HG02885 (cell line): ENCODE measurements at regions not wholly inside any gene's neighbourhood (a gene's known extent, or its start where the extent isn't known, plus 50 kb on each side); places are given as distances from the start of the nearest gene placed in this dataset.
"Not testable (repeated sequence)": the region's sequence is repeated elsewhere in the genome, so short reads cannot be mapped to it uniquely, and the experiment has no call there.

ENCODE experiments used
- ATAC-seq: cut with Tn5 transposase; IDR thresholded peaks from one replicate; pipeline ENCODE4 v1.9.1; 2021; ENCODE audit warnings: mild to moderate bottlenecking; ENCODE audit not compliant: unreplicated experiment, poor library complexity

DNA sequence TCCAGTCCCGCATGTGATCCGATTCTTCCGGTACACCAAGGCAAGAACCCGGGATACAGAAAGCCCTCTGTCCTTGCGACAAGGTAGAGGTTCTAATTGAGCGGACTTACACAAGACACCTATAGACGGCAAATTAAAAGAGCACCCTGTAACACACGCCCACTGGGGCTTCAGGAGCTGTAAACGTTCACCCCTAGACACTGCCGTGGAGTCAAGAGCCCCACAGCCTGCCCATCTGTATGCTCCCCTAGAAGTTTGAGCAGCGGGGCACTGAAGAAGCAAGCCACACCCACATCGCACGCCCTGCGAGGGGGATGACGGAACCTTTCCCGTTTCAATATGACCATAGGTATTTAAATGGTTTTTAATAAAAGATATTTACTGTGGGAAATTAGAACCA lies 696.3 kb upstream of the MMS22L start:
- not testable (repeated sequence) for ATAC-seq

GRCh38 chr6:97989451-97989850 lies 706.4 kb upstream of the MMS22L start:
- no peak for ATAC-seq

DNA sequence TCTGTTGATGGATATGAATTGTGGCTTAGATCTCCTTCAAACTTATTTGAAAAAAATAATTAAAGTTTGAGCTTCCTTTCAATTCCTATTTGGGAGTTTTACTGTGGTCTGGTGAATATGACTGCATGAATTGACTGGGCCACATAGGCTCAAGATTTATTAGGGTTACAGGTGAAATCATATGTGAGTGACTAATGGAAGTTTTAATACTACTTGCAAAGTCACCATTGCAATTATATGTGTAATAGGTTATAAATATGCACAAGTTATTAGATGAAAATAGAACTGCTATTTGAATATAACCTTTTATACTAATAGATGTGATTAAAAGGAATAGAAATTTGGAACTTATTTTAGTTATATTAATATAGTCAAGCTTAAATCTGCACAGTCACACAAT lies 712.1 kb upstream of the MMS22L start:
- ATAC-seq = no peak

GRCh38 chr6:98002678-98003077 lies 719.7 kb upstream of the MMS22L start:
- peak; percentile 47 for ATAC-seq

GRCh38 chr6:98014442-98015201 lies 731.6 kb upstream of the MMS22L start:
- no peak for ATAC-seq

DNA sequence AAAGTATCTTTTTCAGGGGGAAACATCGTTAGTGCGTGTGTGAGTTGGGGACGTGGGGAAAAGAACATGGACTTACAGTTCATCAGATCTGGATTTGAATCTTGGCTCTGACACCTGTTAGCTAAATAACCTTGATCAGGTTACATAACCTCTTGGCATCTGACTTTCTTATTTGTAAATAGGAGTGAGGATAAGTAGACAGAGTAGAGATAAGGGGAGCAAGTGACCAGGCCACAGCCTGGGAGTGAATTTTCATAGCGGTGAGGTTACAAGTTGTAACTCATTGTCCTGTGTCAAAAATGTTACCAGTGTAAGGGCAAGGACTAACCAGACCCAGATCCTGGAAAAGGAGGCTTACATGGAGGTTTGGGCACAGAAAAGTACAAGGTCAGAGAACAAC lies 733.5 kb upstream of the MMS22L start:
- no peak for ATAC-seq

- no peak for ATAC-seq
These were observed 737.2 kb upstream of the MMS22L start for GRCh38 chr6:98020222-98020621.

GRCh38 chr6:98024359-98024758 lies 741.3 kb upstream of the MMS22L start:
- no peak for ATAC-seq

DNA sequence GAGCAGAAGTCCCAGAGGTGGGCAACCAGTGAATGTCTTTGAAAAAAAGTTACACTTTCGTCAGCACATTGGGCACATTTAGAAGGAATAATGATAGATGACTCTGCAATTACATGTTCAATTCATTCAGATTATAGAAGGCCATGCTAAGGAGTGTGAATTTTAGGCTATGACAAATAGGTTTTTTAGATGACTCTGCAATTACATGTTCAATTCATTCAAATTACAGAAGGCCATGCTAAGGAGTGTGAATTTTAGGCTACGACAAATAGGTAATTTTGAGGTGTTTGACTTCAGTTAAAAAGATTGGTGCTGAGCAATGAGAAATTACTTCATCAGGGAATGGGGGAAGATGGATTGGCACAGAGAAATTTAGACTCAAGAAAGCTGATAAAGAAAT lies 744.9 kb upstream of the MMS22L start:
- no peak for ATAC-seq

DNA sequence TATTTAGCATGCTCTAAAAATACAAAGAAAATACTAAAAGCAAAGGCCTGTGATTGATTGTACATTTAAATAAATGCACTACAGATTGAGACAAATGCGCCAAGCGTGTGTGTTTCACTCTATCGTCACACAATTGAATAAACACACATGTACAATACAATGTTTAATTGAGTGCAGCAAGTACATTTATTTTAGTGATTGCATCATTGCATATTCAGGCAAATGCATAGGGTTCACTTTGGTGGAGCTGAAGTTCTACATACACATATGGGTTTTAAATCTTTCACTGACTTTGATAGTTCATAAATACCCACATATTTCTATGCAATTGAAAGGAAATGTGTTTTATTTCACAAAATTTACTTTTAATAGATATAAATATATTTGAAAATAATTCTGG lies 750.6 kb upstream of the MMS22L start:
- no peak for ATAC-seq

- ATAC-seq = no peak
These were observed 753.4 kb upstream of the MMS22L start for GRCh38 chr6:98036344-98036923.

GRCh38 chr6:98037571-98037970 lies 754.6 kb upstream of the MMS22L start:
- no peak for ATAC-seq

DNA sequence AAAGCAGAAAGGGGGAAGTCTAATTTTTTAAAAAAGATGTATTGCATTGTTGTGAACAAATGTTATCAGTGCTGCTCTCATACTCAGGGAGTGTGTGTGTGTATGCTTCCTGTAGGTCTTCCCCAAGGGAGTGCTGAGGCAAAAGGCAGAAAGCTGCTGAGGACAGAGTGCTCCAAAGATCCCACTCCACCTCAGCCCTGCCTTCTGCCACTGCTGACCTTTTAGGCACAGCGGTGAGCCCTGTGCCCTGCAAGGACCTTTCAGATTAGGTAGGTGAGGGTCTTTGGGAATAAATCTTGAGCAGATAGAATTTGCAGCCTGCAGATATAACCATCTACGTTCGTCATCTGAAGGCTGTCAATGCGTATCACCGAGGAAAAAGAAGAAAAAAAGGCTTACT lies 756.4 kb upstream of the MMS22L start:
- ATAC-seq = no peak

- ATAC-seq = no peak
These were observed 757.0 kb upstream of the MMS22L start for GRCh38 chr6:98039904-98040607.

DNA sequence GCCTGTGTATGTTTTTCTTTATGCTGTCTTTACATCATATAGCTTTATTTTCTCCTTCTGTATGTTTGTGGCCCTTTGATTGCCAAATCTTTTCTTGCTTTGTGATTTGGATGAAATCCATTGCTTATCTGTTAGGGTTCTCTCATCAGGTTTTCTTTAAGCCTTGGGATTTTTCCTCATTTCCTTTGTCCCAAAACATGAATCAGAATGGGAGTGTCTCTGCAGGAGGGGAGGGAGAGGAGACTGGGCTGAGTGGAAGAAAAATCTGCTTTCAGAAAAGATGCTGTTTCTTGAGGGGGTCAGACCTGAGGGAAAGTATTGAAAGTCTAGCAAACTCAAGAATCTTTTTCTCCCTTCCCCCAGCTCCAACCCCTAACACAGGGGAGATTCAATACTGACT lies 758.0 kb upstream of the MMS22L start:
- ATAC-seq = no peak

DNA sequence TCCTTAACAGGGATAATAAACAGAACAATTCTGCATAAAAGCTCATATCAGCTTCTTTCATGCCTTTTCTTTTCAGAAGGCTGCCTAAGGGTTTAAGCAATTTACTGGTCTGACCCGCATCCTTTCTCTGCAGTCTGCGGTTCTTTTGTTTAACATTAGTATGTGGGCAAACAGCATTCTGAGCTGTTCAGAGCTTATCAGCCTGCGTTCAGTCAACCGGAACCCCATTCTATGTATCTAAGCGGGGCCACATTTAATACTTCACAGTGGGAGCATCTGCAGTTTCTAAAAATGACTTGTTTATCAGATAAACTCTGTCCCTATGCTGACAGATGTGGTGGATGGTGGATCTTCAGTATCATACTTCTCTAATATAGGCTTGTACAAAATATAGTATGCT lies 758.9 kb upstream of the MMS22L start:
- ATAC-seq = no peak

DNA sequence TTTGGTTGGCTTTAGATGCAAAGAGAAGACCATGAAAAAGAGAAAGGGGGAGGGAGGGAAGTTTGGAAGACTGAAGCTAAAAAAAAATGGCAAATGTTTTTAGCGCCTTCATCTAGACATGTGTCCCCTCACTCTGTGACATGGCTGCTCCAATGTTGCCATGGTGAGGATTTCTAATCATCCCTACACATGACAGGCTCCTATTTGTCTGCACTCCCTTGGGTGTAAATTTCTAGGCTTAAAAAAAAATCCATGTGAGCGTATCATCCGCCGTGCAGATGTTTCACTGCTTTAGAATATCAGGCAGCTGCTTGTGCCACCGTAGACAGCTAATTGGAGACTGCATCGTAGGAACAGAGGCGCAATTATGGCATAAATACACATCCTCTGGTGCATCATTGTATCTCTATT lies 761.1 kb upstream of the MMS22L start:
- ATAC-seq = no peak

DNA sequence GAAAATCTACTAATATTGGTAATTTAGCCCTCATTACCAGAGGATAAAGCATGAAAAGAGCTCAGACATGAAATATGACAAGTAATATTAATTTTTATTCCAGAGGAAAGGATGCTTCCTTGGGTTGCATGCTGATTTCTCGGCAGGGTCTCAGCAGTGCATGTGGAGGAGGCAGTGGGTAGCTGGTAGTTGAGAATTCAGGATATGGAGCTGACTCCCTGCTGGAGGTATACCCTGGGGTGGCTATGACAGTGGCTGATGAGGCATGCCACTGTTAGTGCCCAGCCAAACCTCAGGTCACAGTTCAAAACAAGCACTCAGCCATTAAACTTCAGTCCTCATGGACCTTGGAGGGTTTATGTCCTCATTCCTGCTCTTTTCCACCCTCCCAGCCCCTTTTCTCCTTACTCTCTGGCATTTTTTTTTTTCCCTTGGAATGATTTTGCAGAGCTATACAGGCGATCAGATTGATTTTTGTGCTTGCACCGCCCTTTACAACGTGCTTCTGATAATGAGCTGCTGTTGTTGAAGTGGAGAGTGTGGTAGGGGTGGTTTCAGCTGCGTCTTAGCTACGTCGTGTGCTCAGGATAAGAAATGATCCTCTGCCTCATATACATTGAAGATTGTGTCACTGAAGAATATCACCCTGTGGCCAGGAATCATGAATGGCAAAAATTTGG lies 761.9 kb upstream of the MMS22L start:
- ATAC-seq = no peak

DNA sequence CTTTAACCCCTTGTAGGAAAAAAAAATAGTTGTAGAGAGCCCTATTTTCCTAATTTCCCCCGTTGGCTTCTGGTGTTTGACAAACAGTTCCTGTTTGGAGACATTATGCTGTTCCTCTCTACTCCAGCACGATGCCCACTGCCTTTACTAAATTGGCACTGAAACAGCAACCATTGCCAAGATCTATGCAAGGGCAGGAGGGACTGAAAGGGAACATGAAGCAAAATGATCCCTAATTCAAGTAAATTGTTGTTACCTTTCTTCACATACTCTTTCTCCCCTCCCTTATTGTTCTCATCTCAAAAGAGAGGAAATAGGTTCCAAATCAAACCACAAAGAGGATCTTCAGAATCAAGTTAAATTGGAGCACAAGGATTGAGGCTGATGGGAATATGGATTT lies 764.1 kb upstream of the MMS22L start:
- ATAC-seq = no peak

DNA sequence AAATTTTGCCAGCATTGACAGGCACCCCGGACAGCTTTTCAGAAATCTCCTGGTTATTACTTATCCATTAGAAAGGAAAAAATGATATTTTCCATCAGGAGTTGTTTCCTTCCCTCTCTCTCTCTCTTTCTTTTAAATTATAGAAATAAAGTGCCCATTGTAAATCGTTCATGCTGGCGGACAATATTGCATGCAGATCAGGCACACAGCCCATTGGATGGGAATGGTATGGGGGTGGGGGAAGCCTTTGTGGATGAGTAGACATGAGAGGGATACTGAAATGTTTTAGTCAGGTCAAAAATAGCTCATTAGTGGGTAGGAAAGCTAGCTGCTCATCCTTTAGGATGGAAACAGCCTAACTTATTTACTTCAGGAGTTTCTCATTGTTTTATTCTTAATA lies 764.9 kb upstream of the MMS22L start:
- no peak for ATAC-seq

GRCh38 chr6:98054453-98054852 lies 771.4 kb upstream of the MMS22L start:
- ATAC-seq = peak; percentile 82
